Mononuclear cell (primary cell): ENCODE measurements at regions not wholly inside any gene's neighbourhood (a gene's known extent, or its start where the extent isn't known, plus 50 kb on each side); places are given as distances from the start of the nearest gene placed in this dataset.

Experiments used
- H3K27me3 ChIP-seq: 2 replicates; pipeline ENCODE4 v1.6.0; 2011; ENCODE audit warnings: low read length, control low read depth; ENCODE audit not compliant: insufficient read depth
- H3K4me1 ChIP-seq: 2 replicates; pipeline ENCODE4 v1.5.1; 2011; ENCODE audit warnings: mild to moderate bottlenecking, low read length, control low read depth; ENCODE audit not compliant: insufficient read depth
- H3K4me3 ChIP-seq: 2 replicates; pipeline ENCODE4 v1.5.1; 2011; ENCODE audit warnings: mild to moderate bottlenecking, low read length, moderate library complexity
- H3K9me3 ChIP-seq: 2 replicates; pipeline ENCODE4 v1.5.1; 2011; ENCODE audit warnings: low read depth, mild to moderate bottlenecking, control low read depth, low read length

GRCh38 chr6:144886682-144887081 is 601.5 kb downstream of the UTRN start:
- H3K9me3 ChIP-seq, result no peaks in the 10 kb centered on the region
- H3K4me3 ChIP-seq, result no peak overlapping the region
- no peaks in the 10 kb centered on the region for H3K27me3 ChIP-seq
- H3K4me1 ChIP-seq, result no peaks in the 10 kb centered on the region

GRCh38 chr6:144888621-144889020 is 603.5 kb downstream of the UTRN start:
- H3K9me3 ChIP-seq, result no peaks in the 10 kb centered on the region
- H3K27me3 ChIP-seq, result no peaks in the 10 kb centered on the region
- no peaks in the 10 kb centered on the region for H3K4me1 ChIP-seq
- no peak overlapping the region for H3K4me3 ChIP-seq

- no peaks in the 10 kb centered on the region for H3K9me3 ChIP-seq
- H3K4me1 ChIP-seq, result no peaks in the 10 kb centered on the region
- H3K27me3 ChIP-seq, result no peaks in the 10 kb centered on the region
- no peak overlapping the region for H3K4me3 ChIP-seq
Observed at GRCh38 chr6:144893680-144894151, 608.6 kb downstream of the UTRN start.

- Histone ChIP-seq H3K4me3 (no peak overlapping the region), H3K27me3 (no peaks in the 10 kb centered on the region), H3K9me3 (no peaks in the 10 kb centered on the region), H3K4me1 (no peaks in the 10 kb centered on the region)
Observed at GRCh38 chr6:144894240-144894639, 609.1 kb downstream of the UTRN start.

GRCh38 chr6:144895313-144896278 is 610.5 kb downstream of the UTRN start:
- Histone ChIP-seq H3K4me1 (no peaks in the 10 kb centered on the region), H3K9me3 (no peaks in the 10 kb centered on the region), H3K4me3 (no peak overlapping the region), H3K27me3 (no peaks in the 10 kb centered on the region)

GRCh38 chr6:144896289-144896688 is 611.2 kb downstream of the UTRN start:
- H3K9me3 ChIP-seq, result no peaks in the 10 kb centered on the region
- H3K4me1 ChIP-seq, result no peaks in the 10 kb centered on the region
- H3K27me3 ChIP-seq, result peaks cover 3% of the 10 kb centered on the region
- no peak overlapping the region for H3K4me3 ChIP-seq

- Histone ChIP-seq H3K4me1 (no peaks in the 10 kb centered on the region), H3K27me3 (peaks cover 3% of the 10 kb centered on the region), H3K9me3 (peaks cover 4% of the 10 kb centered on the region), H3K4me3 (no peak overlapping the region)
Observed at GRCh38 chr6:144896871-144897270, 611.7 kb downstream of the UTRN start.

- Histone ChIP-seq H3K4me3 (no peak overlapping the region), H3K4me1 (no peaks in the 10 kb centered on the region), H3K9me3 (peaks cover 10% of the 10 kb centered on the region), H3K27me3 (peaks cover 3% of the 10 kb centered on the region)
Observed at GRCh38 chr6:144897441-144897921, 612.3 kb downstream of the UTRN start.

GRCh38 chr6:144898052-144898689 is 613.0 kb downstream of the UTRN start:
- Histone ChIP-seq H3K9me3 (peaks cover 13% of the 10 kb centered on the region), H3K4me1 (no peaks in the 10 kb centered on the region)

GRCh38 chr6:144898741-144899140 is 613.6 kb downstream of the UTRN start:
- Histone ChIP-seq H3K27me3 (peaks cover 3% of the 10 kb centered on the region), H3K4me3 (no peak overlapping the region), H3K9me3 (peaks cover 13% of the 10 kb centered on the region), H3K4me1 (no peaks in the 10 kb centered on the region)

More at GRCh38 chr6:144898052-144898689, 613.0 kb downstream of the UTRN start:
- no peak overlapping the region for H3K4me3 ChIP-seq
- peaks cover 3% of the 10 kb centered on the region for H3K27me3 ChIP-seq

- Histone ChIP-seq H3K4me3 (no peak overlapping the region), H3K9me3 (peaks cover 13% of the 10 kb centered on the region), H3K4me1 (no peaks in the 10 kb centered on the region), H3K27me3 (peaks cover 3% of the 10 kb centered on the region)
Observed at GRCh38 chr6:144899161-144899560, 614.0 kb downstream of the UTRN start.

GRCh38 chr6:144901412-144901811 is 616.3 kb downstream of the UTRN start:
- H3K9me3 ChIP-seq, result peaks cover 13% of the 10 kb centered on the region

GRCh38 chr6:144908004-144908403 is 622.9 kb downstream of the UTRN start:
- Histone ChIP-seq H3K9me3 (no peaks in the 10 kb centered on the region), H3K4me1 (no peaks in the 10 kb centered on the region), H3K27me3 (no peaks in the 10 kb centered on the region), H3K4me3 (no peak overlapping the region)

More at GRCh38 chr6:144901412-144901811, 616.3 kb downstream of the UTRN start:
- Histone ChIP-seq H3K27me3 (peaks cover 3% of the 10 kb centered on the region), H3K4me1 (no peaks in the 10 kb centered on the region), H3K4me3 (no peak overlapping the region)

GRCh38 chr6:144909753-144910285 is 624.7 kb downstream of the UTRN start:
- Histone ChIP-seq H3K9me3 (no peaks in the 10 kb centered on the region), H3K4me3 (no peak overlapping the region), H3K4me1 (no peaks in the 10 kb centered on the region), H3K27me3 (no peaks in the 10 kb centered on the region)

- Histone ChIP-seq H3K4me1 (no peaks in the 10 kb centered on the region), H3K4me3 (no peak overlapping the region), H3K9me3 (no peaks in the 10 kb centered on the region), H3K27me3 (peaks cover 3% of the 10 kb centered on the region)
Observed at GRCh38 chr6:144911322-144911721, 626.2 kb downstream of the UTRN start.
